ENCODE measurements at regions not wholly inside any gene's neighbourhood (a gene's known extent, or its start where the extent isn't known, plus 50 kb on each side); places are given as distances from the start of the nearest gene placed in this dataset.

DNA sequence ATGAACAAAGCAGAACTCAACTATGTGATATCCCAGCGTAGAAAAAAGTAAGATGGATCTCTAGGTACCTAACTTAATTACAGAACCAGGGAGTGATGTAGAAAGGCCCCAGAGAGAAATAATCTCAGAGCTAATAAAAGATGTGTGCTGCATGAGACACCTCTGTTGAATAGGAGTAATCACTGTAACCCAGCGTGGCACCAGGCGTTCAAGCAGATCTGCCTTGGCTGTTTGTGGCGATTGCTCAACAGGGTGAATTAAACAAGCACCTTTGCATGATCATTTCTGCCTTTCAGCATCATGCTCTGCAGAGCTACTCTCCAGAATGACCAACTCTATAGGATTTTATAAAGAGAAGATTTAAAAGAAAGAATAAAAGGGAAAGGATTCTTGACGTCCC, 81.7 kb upstream of the KCNIP4 start:
- CTCF ChIA-PET: no interaction called here
- POLR2A ChIA-PET: no interaction called here
- TF ChIP-seq, protein P1, sequence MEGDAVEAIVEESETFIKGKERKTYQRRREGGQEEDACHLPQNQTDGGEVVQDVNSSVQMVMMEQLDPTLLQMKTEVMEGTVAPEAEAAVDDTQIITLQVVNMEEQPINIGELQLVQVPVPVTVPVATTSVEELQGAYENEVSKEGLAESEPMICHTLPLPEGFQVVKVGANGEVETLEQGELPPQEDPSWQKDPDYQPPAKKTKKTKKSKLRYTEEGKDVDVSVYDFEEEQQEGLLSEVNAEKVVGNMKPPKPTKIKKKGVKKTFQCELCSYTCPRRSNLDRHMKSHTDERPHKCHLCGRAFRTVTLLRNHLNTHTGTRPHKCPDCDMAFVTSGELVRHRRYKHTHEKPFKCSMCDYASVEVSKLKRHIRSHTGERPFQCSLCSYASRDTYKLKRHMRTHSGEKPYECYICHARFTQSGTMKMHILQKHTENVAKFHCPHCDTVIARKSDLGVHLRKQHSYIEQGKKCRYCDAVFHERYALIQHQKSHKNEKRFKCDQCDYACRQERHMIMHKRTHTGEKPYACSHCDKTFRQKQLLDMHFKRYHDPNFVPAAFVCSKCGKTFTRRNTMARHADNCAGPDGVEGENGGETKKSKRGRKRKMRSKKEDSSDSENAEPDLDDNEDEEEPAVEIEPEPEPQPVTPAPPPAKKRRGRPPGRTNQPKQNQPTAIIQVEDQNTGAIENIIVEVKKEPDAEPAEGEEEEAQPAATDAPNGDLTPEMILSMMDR (IDR thresholded peaks at IDR 0.05; ENCODE audit: control extremely low read depth, extremely low read depth, low read depth, missing control alignments): no peak
- no peak for DNase-seq (ENCODE audit: extremely low spot score)

DNA sequence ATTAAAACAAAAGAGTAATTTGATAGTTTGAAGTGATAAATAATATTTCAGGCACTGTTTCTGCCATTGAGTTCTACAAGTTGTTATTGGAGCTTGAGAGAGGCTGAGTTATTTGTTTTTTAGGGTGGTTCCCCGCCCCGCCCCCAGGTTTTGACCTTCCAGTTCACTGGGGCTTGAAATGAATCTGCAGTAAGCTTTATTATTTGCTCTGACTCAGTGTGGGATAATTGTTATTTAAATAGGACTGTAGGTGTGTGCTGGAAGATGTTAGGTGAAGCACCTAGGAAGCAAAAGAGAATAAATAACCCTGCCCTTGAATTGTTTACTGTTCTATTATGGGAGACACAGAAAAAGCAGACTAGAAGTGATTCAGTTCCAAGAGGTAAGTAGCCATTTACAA, 81.2 kb upstream of the KCNIP4 start:
- POLR2A ChIA-PET: no interaction called here
- no peak for DNase-seq (ENCODE audit: extremely low spot score)
- CTCF ChIA-PET: no interaction called here
- TF ChIP-seq, protein P1 (IDR thresholded peaks at IDR 0.05; ENCODE audit: control extremely low read depth, extremely low read depth, low read depth, missing control alignments): no peak

DNA sequence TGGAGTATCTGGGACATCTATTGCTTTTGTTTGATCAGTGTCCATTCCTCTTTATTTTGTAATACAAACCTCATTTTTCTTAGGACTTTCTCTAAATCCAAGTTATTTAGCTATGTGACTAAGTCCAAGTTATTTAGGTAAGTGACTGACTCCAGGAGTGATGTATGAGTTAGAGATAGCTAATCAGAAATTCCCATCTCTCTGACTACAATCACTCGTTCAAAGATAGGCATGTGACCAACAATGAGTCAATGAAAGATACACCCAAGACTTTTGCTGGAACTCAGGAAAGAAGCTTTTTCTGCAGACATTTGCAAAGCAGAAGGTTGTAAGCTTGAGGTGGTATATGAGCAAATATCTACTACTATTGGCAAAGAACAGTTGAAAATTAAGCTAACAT, 72.5 kb upstream of the KCNIP4 start:
- TF ChIP-seq, protein P1 (IDR thresholded peaks at IDR 0.05; ENCODE audit: control extremely low read depth, extremely low read depth, low read depth, missing control alignments): no peak
- no peak for DNase-seq (ENCODE audit: extremely low spot score)
- POLR2A ChIA-PET: no interaction called here
- CTCF ChIA-PET: no interaction called here

- ChIA-PET POLR2A (no interaction called here), CTCF (no interaction called here)
- DNase-seq (ENCODE audit: extremely low spot score): no peak
- TF ChIP-seq, protein P1 (IDR thresholded peaks at IDR 0.05; ENCODE audit: control extremely low read depth, extremely low read depth, low read depth, missing control alignments): no peak
Observed at GRCh38 chr4:22020129-22020528, 71.6 kb upstream of the KCNIP4 start.

DNA sequence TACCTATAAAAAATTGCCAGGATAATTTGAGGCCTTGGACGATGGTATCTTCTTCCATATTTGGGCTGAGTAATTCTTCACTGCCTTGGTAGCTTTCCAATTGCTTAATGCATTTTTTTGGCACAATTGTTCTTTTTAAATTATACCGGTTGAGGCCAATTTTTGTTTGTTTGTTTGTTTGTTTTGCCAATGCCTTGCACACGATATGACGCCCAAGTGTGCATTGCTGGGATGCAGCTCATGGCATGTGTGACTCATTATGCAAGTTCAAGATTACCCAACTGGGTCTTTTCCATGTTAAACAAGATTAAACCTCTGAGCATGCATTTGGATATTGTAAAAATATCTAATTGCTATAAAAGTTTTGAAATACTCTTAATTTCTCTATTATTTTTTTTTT, 71.1 kb upstream of the KCNIP4 start:
- DNase-seq (ENCODE audit: extremely low spot score): no peak
- ChIA-PET POLR2A (no interaction called here), CTCF (no interaction called here)
- TF ChIP-seq, protein P1 (IDR thresholded peaks at IDR 0.05; ENCODE audit: control extremely low read depth, extremely low read depth, low read depth, missing control alignments): no peak

DNA sequence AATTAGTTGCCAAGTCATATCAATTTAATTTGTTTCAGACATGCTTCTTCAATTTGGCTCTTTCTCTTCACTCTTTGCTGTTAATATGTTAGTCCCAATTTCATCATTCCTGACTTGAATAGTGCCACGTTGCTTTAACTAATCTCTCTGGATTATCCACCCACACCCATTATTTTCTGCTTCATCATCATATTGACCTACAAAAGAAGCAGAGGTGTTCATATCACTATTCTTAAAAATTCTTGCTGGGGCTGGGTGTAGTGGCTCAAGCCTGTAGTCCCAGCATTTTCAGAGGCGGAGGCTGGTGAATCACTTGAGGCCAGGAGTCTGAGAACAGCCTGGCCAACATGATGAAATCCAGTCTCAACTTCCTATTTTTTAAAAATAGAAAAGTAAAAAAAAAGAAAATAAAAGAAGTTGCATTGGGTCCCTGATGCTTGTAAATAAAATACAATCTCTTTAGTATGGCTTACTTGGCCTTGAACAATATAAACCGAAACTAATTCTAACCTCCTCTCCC, 65.7 kb upstream of the KCNIP4 start:
- TF ChIP-seq, protein P1 (IDR thresholded peaks at IDR 0.05; ENCODE audit: control extremely low read depth, extremely low read depth, low read depth, missing control alignments): no peak
- ChIA-PET CTCF (no interaction called here), POLR2A (no interaction called here)
- DNase-seq (ENCODE audit: extremely low spot score): no peak

DNA sequence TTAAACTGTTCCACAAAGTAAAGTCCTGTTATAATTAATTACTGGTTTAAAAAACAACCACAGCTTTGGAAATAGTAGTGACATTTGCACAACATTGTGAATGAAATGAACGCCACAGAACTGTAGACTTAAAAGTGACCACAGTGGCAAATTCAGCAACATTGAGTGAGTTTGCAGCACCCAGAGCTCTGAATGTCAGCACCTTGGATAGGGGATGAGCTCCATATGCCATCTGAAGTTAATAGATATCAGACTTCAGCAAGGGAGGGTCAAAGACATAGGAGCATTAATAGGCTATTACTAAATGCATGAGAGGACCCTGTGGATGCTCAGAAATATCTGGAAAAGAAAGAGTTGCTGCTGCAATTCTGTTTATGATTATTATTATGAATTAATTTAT, 55.3 kb upstream of the KCNIP4 start:
- no peak for DNase-seq (ENCODE audit: extremely low spot score)
- TF ChIP-seq, protein P1 (IDR thresholded peaks at IDR 0.05; ENCODE audit: control extremely low read depth, extremely low read depth, low read depth, missing control alignments): no peak
- CTCF ChIA-PET: no interaction called here
- POLR2A ChIA-PET: no interaction called here

Data from GM10248 (cell line).